Spleen (tissue), 11 donors: ENCODE measurements at regions not wholly inside any gene's neighbourhood (a gene's known extent, or its start where the extent isn't known, plus 50 kb on each side); places are given as distances from the start of the nearest gene placed in this dataset.

Source experiments
- DNase-seq: peaks from one replicate; pipeline ENCODE4 v3.0.0-alpha.2; 2020
- H3K27ac ChIP-seq, 8 donors: fragments of 200-600 bp; sonication (generic) in 7 of 8; 1 replicate in 4 of 8; 2 replicates in 4 of 8; pipeline versions ENCODE4 v1.5.0 to v1.8.0; 2016 to 2021; ENCODE audit warnings: inconsistent platforms in 4 of 8, mild to moderate bottlenecking in 4 of 8, moderate library complexity in 1 of 8
- H3K27me3 ChIP-seq, 7 donors: fragments of 200-600 bp; sonication (generic) in 6 of 7; replicated peaks in 1 of 7; 1 replicate in 4 of 7; 2 replicates in 3 of 7; pipeline versions ENCODE4 v1.5.0 to v1.8.0; 2016 to 2021; ENCODE audit warnings: inconsistent platforms in 3 of 7, mild to moderate bottlenecking in 1 of 7
- H3K36me3 ChIP-seq, 6 donors: fragments of 200-600 bp; sonication (generic) in 5 of 6; 1 replicate in 4 of 6; 2 replicates in 2 of 6; pipeline versions ENCODE4 v1.5.0 to v1.8.0; 2016 to 2021; ENCODE audit warnings: inconsistent platforms in 2 of 6
- H3K4me1 ChIP-seq, 6 donors: fragments of 200-600 bp; sonication (generic) in 5 of 6; 1 replicate in 3 of 6; 2 replicates in 3 of 6; pipeline versions ENCODE4 v1.5.0 to v1.8.0; 2016 to 2021; ENCODE audit warnings: inconsistent platforms in 3 of 6
- H3K4me3 ChIP-seq, 8 donors: fragments of 200-600 bp; sonication (generic) in 7 of 8; 1 replicate in 4 of 8; 2 replicates in 4 of 8; pipeline versions ENCODE4 v1.5.0 to v1.8.0; 2016 to 2021; ENCODE audit warnings: inconsistent platforms in 4 of 8, mild to moderate bottlenecking in 4 of 8, moderate library complexity in 2 of 8
- H3K9me3 ChIP-seq, 8 donors: fragments of 200-600 bp; sonication (generic) in 7 of 8; 1 replicate in 4 of 8; 2 replicates in 4 of 8; pipeline versions ENCODE4 v1.5.0 to v1.8.0; 2016 to 2021; ENCODE audit warnings: inconsistent platforms in 4 of 8
- CTCF ChIP-seq, 11 experiments: fragments of 200-600 bp in 7 of 11; fragments of 450-650 bp in 4 of 11; sonication (generic) in 4 of 11; IDR thresholded peaks in 8 of 11; conservative IDR thresholded peaks in 3 of 11; 1 replicate in 7 of 11; 2 replicates in 4 of 11; pipeline versions ENCODE4 v1.4.0 to v1.8.0; 2016 to 2021; ENCODE audit warnings: antibody characterized with exemption in 11 of 11, inconsistent platforms in 4 of 11, mild to moderate bottlenecking in 1 of 11
- POLR2A ChIP-seq, 3 donors: fragments of 450-650 bp; IDR thresholded peaks; one replicate each; pipeline ENCODE4 v1.5.1; 2017; ENCODE audit warnings: antibody characterized with exemption in 3 of 3, mild to moderate bottlenecking in 1 of 3
- POLR2AphosphoS5 ChIP-seq, 3 donors: sonication (generic); formaldehyde crosslinking; IDR thresholded peaks; one replicate each; pipeline ENCODE4 v1.5.1; 2017; ENCODE audit warnings: antibody characterized with exemption in 3 of 3
- WGBS, 5 donors: extraction: QIAGEN DNeasy Blood & Tissue Kit in 3 of 5; methylation state at CpG; one replicate each; pipeline versions ENCODE4 v1.1.5 to v1.1.7; 2013 to 2018; 5-methylcytosine and 5-hydroxymethylcytosine counted together
- intact Hi-C: fragments of 100-400 bp; cut with DNase I; formaldehyde crosslinking; loops from one replicate; pipeline ENCODE4 v1.15.0; 2023; ENCODE audit warnings: low total_unique reads
- donor health status: healthy with polysubstance abuse.
- donor health status: DM: no; HTN: no; CAD: no; lungs with moderate emphysema.
- donor health status: DM: no; HTN: no; CAD: no.
- donor health status: Bipolar disorder and iron deficiency.
- donor health status: healthy.
- donor health status: DM: no; HTN: no; CAD: no.
- donor health status: DM: yes; HTN: yes; CAD: no.

- H3K4me1 ChIP-seq: peaks cover 0 to 5% (median 0%) of the 10 kb centered on the region in 6 donors
- no peak for DNase-seq
- no peaks in the 10 kb centered on the region for H3K36me3 ChIP-seq
- H3K4me3 ChIP-seq: no peak overlapping the region
- 86 to 96% (median 93%) methylated on average over 1 of the region's 1 CpG for WGBS, 5 donors
- no peaks in the 10 kb centered on the region for H3K27me3 ChIP-seq
- H3K27ac ChIP-seq: no peak overlapping the region
- no peak for TF ChIP-seq POLR2AphosphoS5 (IDR thresholded peaks at IDR 0.05)
- TF ChIP-seq CTCF (IDR thresholded peaks at IDR 0.05 in 8 of 11, conservative IDR thresholded peaks at IDR 0.05 in 3 of 11): no peak
- no peak for TF ChIP-seq POLR2A (IDR thresholded peaks at IDR 0.05)
- intact Hi-C loops: no loop called here
- peaks cover 0 to 18% (median 2%) of the 10 kb centered on the region in 8 donors for H3K9me3 ChIP-seq
Observed at GRCh38 chrX:13112499-13112898, 68.1 kb upstream of the FAM9C start.

GRCh38 chrX:13110433-13111324, 66.3 kb upstream of the FAM9C start:
- peaks cover 0 to 6% (median 0%) of the 10 kb centered on the region in 8 donors for H3K9me3 ChIP-seq
- H3K36me3 ChIP-seq: no peaks in the 10 kb centered on the region
- H3K4me3 ChIP-seq: no peak overlapping the region
- peaks cover 0 to 5% (median 0%) of the 10 kb centered on the region in 6 donors for H3K4me1 ChIP-seq
- DNase-seq: no peak
- peak overlapping the region in 7 of 8 donors; percentile 53 to 73 (median 64) for H3K27ac ChIP-seq
- TF ChIP-seq CTCF (IDR thresholded peaks at IDR 0.05 in 8 of 11, conservative IDR thresholded peaks at IDR 0.05 in 3 of 11) (no peak), POLR2A (IDR thresholded peaks at IDR 0.05) (no peak), POLR2AphosphoS5 (IDR thresholded peaks at IDR 0.05) (peak in 1 of 3 donors; percentile 21)
- 56 to 79% (median 58%) methylated on average over 10 of the region's 10 CpGs for WGBS, 5 donors
- intact Hi-C loops: no loop called here
- no peaks in the 10 kb centered on the region for H3K27me3 ChIP-seq

- intact Hi-C loops: no loop called here
- Histone ChIP-seq H3K27ac (peak overlapping the region in 7 of 8 donors; percentile 53 to 73 (median 64)), H3K36me3 (no peaks in the 10 kb centered on the region), H3K4me3 (no peak overlapping the region), H3K27me3 (no peaks in the 10 kb centered on the region), H3K4me1 (peaks cover 0 to 5% (median 0%) of the 10 kb centered on the region in 6 donors), H3K9me3 (peaks cover 0 to 5% (median 0%) of the 10 kb centered on the region in 8 donors)
- WGBS, 5 donors: 64 to 94% (median 81%) methylated on average over 5 of the region's 5 CpGs
- TF ChIP-seq CTCF (IDR thresholded peaks at IDR 0.05 in 8 of 11, conservative IDR thresholded peaks at IDR 0.05 in 3 of 11): no peak
- TF ChIP-seq POLR2A (IDR thresholded peaks at IDR 0.05): no peak
- TF ChIP-seq POLR2AphosphoS5 (IDR thresholded peaks at IDR 0.05): no peak
- DNase-seq: no peak
Observed at GRCh38 chrX:13109817-13110216, 65.4 kb upstream of the FAM9C start.

GRCh38 chrX:13103914-13104274, 59.5 kb upstream of the FAM9C start:
- no peak overlapping the region for H3K27ac ChIP-seq
- H3K4me1 ChIP-seq: peaks cover 12 to 39% (median 28%) of the 10 kb centered on the region in 6 donors
- no peak for TF ChIP-seq POLR2AphosphoS5 (IDR thresholded peaks at IDR 0.05)
- TF ChIP-seq POLR2A (IDR thresholded peaks at IDR 0.05): no peak
- no peak for TF ChIP-seq CTCF (IDR thresholded peaks at IDR 0.05 in 8 of 11, conservative IDR thresholded peaks at IDR 0.05 in 3 of 11)
- no peak overlapping the region for H3K4me3 ChIP-seq
- peaks cover 0 to 6% (median 0%) of the 10 kb centered on the region in 7 donors for H3K27me3 ChIP-seq
- H3K9me3 ChIP-seq: no peaks in the 10 kb centered on the region
- intact Hi-C loops: no loop called here
- WGBS, 5 donors: 91 to 100% (median 97%) methylated on average over 2 of the region's 2 CpGs
- H3K36me3 ChIP-seq: no peaks in the 10 kb centered on the region
- DNase-seq: no peak
